Central memory CD4-positive, alpha-beta T cell (primary cell): ENCODE measurements at regions not wholly inside any gene's neighbourhood (a gene's known extent, or its start where the extent isn't known, plus 50 kb on each side); places are given as distances from the start of the nearest gene placed in this dataset.
"Not testable (repeated sequence)": the region's sequence is repeated elsewhere in the genome, so short reads cannot be mapped to it uniquely, and the experiment has no call there.

Experiments used
- DNase-seq: peaks from one replicate; pipeline ENCODE4 v3.0.0; 2022

GRCh38 chr21:35512346-35512745 lies 463.2 kb upstream of the RUNX1 start:
- DNase-seq, result no peak

- DNase-seq, result no peak
Observed at GRCh38 chr21:35511696-35512162, 462.6 kb upstream of the RUNX1 start.

- DNase-seq, result no peak
Observed at GRCh38 chr21:35510957-35511695, 462.0 kb upstream of the RUNX1 start.

GRCh38 chr21:35510294-35510693 lies 461.2 kb upstream of the RUNX1 start:
- no peak for DNase-seq

GRCh38 chr21:35509001-35509704 lies 460.1 kb upstream of the RUNX1 start:
- DNase-seq, result no peak

GRCh38 chr21:35508139-35508888 lies 459.2 kb upstream of the RUNX1 start:
- no peak for DNase-seq

GRCh38 chr21:35507181-35507759 lies 458.2 kb upstream of the RUNX1 start:
- no peak for DNase-seq

GRCh38 chr21:35506771-35507170 lies 457.7 kb upstream of the RUNX1 start:
- DNase-seq, result no peak

GRCh38 chr21:35506352-35506751 lies 457.2 kb upstream of the RUNX1 start:
- no peak for DNase-seq

- no peak for DNase-seq
Observed at GRCh38 chr21:35504951-35505466, 455.9 kb upstream of the RUNX1 start.

GRCh38 chr21:35504277-35504676 lies 455.2 kb upstream of the RUNX1 start:
- no peak for DNase-seq

- DNase-seq, result peak; percentile 8
Observed at GRCh38 chr21:35503671-35504070, 454.6 kb upstream of the RUNX1 start.

- no peak for DNase-seq
Observed at GRCh38 chr21:35502821-35503220, 453.7 kb upstream of the RUNX1 start.

- DNase-seq, result not testable (repeated sequence)
Observed at GRCh38 chr21:35497522-35497921, 448.4 kb upstream of the RUNX1 start.

GRCh38 chr21:35491920-35492678 lies 443.0 kb upstream of the RUNX1 start:
- no peak for DNase-seq

GRCh38 chr21:35491114-35491513 lies 442.0 kb upstream of the RUNX1 start:
- no peak for DNase-seq

GRCh38 chr21:35489389-35489980 lies 440.4 kb upstream of the RUNX1 start:
- no peak for DNase-seq

- no peak for DNase-seq
Observed at GRCh38 chr21:35488946-35489345, 439.8 kb upstream of the RUNX1 start.

GRCh38 chr21:35485364-35485763 lies 436.3 kb upstream of the RUNX1 start:
- no peak for DNase-seq

GRCh38 chr21:35484851-35485250 lies 435.7 kb upstream of the RUNX1 start:
- no peak for DNase-seq

- DNase-seq, result no peak
Observed at GRCh38 chr21:35484032-35484431, 434.9 kb upstream of the RUNX1 start.
